HG02943 (cell line): ENCODE measurements at regions not wholly inside any gene's neighbourhood (a gene's known extent, or its start where the extent isn't known, plus 50 kb on each side); places are given as distances from the start of the nearest gene placed in this dataset.
"Not testable (repeated sequence)": the region's sequence is repeated elsewhere in the genome, so short reads cannot be mapped to it uniquely, and the experiment has no call there.

Source experiments
- ATAC-seq: cut with Tn5 transposase; IDR thresholded peaks from one replicate; pipeline ENCODE4 v1.9.1; 2021; ENCODE audit warnings: mild to moderate bottlenecking, low read depth, moderate library complexity; ENCODE audit not compliant: unreplicated experiment

GRCh38 chr3:175937367-175937766 is 1078.2 kb downstream of the NAALADL2 start:
- not testable (repeated sequence) for ATAC-seq

GRCh38 chr3:175932586-175932985 is 1073.5 kb downstream of the NAALADL2 start:
- ATAC-seq: no peak

GRCh38 chr3:175919133-175919532 is 1060.0 kb downstream of the NAALADL2 start:
- ATAC-seq: no peak

GRCh38 chr3:175916191-175916934 is 1057.2 kb downstream of the NAALADL2 start:
- ATAC-seq: no peak

DNA sequence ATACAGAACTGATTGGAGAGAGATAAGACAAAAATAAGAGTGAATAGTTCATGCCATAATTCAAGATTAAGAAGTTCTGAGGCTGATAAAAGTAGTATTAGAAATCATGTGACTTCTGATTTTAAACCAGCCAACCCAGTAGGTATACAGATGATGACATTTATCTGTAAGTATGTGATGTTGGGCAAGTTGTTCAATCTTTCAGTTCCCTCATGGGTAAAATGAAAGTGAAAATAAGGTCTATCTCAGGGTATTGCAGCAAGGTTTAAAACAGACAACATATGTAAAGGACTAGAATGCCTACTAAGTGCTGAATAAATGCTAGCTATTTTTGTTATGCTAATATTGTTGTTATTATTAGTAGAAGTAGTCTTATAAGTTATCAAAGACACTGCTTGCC is 1055.7 kb downstream of the NAALADL2 start:
- ATAC-seq: no peak

DNA sequence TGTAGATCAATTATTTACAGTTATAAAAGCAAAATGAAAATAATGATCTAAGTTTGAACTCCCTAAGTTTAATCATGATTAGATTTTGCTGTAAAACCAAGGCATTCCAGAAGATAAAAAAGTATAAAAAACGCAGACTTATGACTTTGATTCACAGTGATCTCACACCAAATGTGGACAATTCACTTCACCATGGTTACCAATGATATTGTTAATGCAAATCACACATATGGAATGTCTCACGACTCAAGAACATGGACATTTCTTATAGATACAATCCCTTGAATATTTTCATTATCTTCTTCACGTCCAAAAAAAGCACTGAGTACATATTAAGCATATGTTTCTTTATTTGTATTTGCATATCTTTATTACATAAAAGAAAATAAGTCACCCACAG is 1054.2 kb downstream of the NAALADL2 start:
- ATAC-seq: no peak

- ATAC-seq: no peak
Observed at GRCh38 chr3:175911937-175912336, 1052.8 kb downstream of the NAALADL2 start.

DNA sequence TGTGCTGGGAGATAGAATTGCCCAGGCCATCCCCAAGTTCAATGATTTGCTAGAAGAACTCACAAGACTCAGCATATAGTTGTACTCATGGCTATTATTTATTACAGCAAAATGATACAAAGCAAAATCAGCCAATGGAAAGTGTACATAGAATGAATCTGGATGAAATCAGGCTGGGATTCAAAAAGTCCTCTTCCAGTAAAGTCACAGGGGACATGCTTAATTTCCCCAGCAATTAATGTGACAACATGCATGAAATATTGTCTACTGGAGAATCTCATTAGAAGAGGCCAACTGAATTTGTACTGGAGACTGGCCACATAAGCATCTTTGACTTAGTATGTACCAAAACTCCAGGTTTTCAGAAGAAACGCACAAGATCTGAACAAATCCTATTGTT is 1043.1 kb downstream of the NAALADL2 start:
- no peak for ATAC-seq

DNA sequence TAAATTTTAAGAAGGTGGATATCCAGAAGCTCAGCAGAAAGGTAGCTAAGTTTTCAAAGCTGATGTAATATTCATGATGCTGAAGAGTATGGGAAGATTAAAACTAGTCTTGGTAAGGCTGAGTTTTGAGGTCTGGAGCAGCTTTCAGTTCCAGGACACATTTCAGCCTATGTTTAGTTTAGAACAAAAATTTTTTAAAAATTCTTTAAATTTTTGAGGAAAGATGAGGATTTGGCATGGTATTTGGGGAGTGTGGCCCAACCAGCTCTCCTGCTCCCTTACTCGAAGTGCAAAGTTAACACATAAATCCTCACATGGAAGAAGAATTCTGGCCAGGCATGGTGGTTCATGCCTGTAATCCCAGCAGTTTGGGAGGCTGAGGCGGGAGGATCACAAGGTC is 1039.1 kb downstream of the NAALADL2 start:
- no peak for ATAC-seq

DNA sequence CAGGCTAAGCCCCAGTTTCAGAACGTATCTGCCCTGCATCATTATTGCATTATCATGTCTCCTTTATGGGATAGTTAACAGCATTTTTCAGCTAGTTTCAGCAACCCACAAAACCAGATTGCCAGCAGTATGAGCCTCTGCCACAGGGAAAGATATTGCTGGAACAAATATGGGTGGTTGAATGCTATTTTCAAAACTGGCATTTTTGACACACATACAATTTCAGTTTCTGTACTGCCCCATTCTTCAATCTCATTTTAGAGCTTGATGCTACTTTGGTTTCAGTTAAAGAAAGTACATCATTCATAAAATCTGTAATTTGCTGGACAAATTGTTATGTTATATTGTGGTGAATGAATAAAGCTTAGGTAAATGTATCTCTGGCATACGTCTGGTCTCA is 1037.5 kb downstream of the NAALADL2 start:
- no peak for ATAC-seq

GRCh38 chr3:175895731-175896130 is 1036.6 kb downstream of the NAALADL2 start:
- ATAC-seq: no peak

- no peak for ATAC-seq
Observed at GRCh38 chr3:175893566-175893965, 1034.4 kb downstream of the NAALADL2 start.

DNA sequence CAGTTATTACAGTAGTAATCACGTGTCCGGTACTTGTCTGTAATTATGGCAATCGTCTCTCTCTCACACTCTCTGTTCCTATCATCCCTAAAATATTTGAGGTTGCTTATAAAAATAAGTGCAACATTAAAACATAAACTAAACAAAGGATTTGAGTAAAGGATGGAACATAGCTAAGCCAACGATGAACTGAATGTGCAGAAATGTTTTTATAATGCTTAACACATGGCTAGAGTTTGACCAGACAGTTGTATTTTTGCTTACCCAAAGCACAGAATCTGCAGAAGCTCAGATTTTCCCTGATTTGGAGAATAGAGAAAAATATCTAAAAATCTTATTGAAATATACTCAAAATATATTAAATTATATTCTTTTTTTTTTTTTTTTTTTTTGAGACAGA is 1030.9 kb downstream of the NAALADL2 start:
- no peak for ATAC-seq

DNA sequence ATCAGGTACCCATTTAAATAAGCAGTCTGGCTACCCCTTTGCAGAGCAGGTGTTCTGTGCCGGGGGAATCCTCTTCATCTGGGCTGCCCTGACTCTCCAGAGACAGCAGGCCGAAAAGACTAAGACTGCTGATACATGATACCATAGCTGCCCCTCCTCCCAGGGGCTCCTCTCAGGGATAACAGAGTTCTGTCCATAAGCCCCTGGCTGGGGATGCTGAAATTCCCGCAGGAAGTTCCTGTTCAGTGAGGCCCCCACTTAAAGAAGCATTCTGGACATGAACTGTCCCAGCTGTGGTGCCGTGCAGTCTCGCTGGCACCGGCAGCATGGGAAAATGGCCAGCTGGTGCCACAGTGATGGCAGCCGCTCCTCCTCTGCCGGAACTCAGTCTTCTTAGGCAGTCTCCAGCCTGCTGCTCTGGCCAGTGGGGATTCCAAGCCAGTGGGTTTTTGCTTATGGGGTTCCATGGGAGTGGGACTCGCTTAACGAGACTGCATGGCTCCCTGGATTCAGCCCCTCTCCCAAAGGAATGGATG is 1026.2 kb downstream of the NAALADL2 start:
- ATAC-seq: no peak

DNA sequence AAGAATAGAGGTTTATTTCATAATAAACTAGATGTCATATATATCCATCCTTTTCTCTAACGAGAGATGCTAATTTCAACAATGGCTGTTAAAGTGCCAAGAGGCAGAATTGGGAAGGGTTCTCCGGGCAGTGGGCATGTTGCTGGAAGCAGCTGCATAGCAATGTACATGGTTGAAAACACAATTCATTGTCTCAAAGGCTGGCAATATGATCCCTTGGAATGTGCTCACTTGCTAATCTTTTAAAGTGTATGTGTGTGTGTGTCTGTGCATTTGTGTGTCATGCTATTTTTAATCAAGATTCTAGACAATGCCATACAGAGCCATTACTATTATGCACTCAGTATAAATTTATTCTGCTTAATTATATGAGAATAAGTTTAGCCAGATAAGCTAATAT is 1020.3 kb downstream of the NAALADL2 start:
- no peak for ATAC-seq

DNA sequence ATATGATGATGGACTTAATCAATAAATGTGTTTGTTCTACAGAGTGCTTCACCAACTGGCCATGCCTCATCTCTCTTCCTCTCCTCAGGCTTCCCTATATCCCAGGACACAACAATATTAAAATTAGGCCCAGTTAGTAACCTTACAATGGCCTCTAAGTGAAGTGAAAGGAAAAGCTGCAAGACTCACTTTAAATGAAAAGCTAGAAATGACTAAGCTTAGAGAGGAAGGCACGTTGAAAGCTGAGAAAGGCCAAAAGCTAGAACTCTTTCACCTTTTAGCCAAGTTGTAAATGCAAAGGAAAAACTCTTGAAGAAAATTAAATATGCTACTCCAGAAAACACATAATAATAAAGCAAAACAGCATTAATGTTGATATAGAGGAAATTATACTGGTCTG is 1010.3 kb downstream of the NAALADL2 start:
- ATAC-seq: no peak

DNA sequence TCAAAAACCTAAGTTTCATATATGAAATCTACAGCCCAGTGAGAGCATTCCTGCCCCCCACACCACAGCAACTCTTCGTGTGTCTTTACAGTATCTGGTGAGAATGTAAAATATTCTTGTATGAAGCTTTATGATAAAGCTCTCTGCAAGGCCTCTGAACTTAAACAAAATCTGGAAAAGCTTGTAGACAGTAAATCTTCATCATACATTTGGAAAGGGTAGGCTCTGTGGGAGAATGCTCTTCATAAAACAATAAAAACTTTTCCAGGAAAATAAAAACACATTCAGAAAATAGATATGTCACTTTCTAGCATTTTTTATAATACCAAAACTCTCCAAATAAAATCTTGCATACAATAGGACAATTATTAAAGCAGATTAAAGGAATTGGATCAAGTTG is 1009.5 kb downstream of the NAALADL2 start:
- no peak for ATAC-seq

DNA sequence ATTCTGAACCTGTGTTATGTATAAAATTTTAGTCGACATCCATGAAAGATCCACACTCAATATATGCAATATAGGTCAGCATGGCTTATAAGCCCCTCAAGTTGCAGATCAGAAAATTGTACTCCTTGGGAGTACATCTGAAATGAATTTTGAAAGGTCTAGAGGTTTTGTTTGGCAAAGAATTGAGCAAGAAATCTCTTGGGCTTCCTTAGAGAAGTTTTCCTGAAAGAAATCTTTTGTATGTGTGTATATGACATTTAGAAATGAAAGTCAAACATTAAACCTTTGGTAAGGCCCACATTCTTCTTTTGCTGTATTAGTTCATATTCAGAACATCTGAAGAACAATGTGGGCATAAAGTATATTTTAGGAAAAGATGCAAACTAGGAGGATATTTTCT is 1006.6 kb downstream of the NAALADL2 start:
- ATAC-seq: no peak

GRCh38 chr3:175861916-175862315 is 1002.8 kb downstream of the NAALADL2 start:
- ATAC-seq: no peak
